Sigmoid colon (tissue), 4 donors: ENCODE measurements at regions not wholly inside any gene's neighbourhood (a gene's known extent, or its start where the extent isn't known, plus 50 kb on each side); places are given as distances from the start of the nearest gene placed in this dataset.

Experiments used
- EP300 ChIP-seq, 4 donors: sonication (generic); formaldehyde crosslinking; IDR thresholded peaks; one replicate each; pipeline ENCODE4 v1.6.1; 2017; ENCODE audit warnings: antibody characterized with exemption in 4 of 4
- POLR2A ChIP-seq, 2 donors: fragments of 450-650 bp; IDR thresholded peaks; one replicate each; pipeline ENCODE4 v1.6.1; 2016; ENCODE audit warnings: antibody characterized with exemption in 2 of 2, mild to moderate bottlenecking in 2 of 2, moderate library complexity in 2 of 2
- POLR2AphosphoS5 ChIP-seq, 4 donors: sonication (generic); formaldehyde crosslinking; IDR thresholded peaks; one replicate each; pipeline ENCODE4 v1.6.1; 2017; ENCODE audit warnings: antibody characterized with exemption in 4 of 4
- TF ChIP-seq, protein P1 (sequence below), 4 experiments: fragments of 450-650 bp in 3 of 4; fragments of 200-600 bp in 1 of 4; IDR thresholded peaks; one replicate each; pipeline ENCODE4 v1.5.1; 2016 to 2019; ENCODE audit warnings: antibody characterized with exemption in 4 of 4, mild to moderate bottlenecking in 3 of 4, moderate library complexity in 2 of 4

DNA sequence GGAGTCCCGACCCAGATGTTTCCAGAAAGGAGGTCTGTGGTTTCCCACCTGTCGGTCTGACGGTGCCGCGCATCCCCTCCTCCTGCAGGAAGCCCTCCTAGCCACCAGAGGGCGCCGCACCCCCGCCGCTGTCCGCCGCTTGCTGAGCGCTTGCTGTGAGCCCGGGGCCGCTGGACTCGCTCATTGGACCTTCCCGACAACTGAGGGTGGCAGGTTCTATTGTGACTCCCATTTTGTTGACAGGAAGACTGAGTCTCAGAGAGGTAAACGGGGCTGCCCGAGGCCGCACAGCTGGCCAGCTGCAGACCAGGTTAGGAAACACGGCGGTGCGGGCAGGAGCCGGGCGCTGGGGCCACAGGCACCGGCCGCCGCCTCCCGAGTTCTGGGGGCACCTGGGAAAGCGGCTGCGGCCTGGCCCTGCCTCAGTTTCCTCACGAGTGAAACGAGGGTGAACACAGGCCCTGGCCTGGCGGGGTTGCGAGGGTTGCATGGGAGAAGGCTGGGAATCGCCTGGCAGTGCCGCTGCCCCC, 191.1 kb upstream of the CIBAR2 start:
- TF ChIP-seq, protein P1, sequence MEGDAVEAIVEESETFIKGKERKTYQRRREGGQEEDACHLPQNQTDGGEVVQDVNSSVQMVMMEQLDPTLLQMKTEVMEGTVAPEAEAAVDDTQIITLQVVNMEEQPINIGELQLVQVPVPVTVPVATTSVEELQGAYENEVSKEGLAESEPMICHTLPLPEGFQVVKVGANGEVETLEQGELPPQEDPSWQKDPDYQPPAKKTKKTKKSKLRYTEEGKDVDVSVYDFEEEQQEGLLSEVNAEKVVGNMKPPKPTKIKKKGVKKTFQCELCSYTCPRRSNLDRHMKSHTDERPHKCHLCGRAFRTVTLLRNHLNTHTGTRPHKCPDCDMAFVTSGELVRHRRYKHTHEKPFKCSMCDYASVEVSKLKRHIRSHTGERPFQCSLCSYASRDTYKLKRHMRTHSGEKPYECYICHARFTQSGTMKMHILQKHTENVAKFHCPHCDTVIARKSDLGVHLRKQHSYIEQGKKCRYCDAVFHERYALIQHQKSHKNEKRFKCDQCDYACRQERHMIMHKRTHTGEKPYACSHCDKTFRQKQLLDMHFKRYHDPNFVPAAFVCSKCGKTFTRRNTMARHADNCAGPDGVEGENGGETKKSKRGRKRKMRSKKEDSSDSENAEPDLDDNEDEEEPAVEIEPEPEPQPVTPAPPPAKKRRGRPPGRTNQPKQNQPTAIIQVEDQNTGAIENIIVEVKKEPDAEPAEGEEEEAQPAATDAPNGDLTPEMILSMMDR (IDR thresholded peaks at IDR 0.05), result peak; percentile 85 to 92 (median 86)
- TF ChIP-seq EP300 (IDR thresholded peaks at IDR 0.05), result no peak
- no peak for TF ChIP-seq POLR2A (IDR thresholded peaks at IDR 0.05)
- TF ChIP-seq POLR2AphosphoS5 (IDR thresholded peaks at IDR 0.05), result no peak
